GM19351 (cell line): ENCODE measurements at regions not wholly inside any gene's neighbourhood (a gene's known extent, or its start where the extent isn't known, plus 50 kb on each side); places are given as distances from the start of the nearest gene placed in this dataset.
"Not testable (repeated sequence)": the region's sequence is repeated elsewhere in the genome, so short reads cannot be mapped to it uniquely, and the experiment has no call there.

Experiments
- ATAC-seq: cut with Tn5 transposase; IDR thresholded peaks from one replicate; pipeline ENCODE4 v1.9.1; 2021; ENCODE audit warnings: mild to moderate bottlenecking, moderate library complexity; ENCODE audit not compliant: unreplicated experiment

- ATAC-seq, result no peak
Measured at GRCh38 chr18:43341014-43341413, 63.7 kb upstream of the SYT4 start.

DNA sequence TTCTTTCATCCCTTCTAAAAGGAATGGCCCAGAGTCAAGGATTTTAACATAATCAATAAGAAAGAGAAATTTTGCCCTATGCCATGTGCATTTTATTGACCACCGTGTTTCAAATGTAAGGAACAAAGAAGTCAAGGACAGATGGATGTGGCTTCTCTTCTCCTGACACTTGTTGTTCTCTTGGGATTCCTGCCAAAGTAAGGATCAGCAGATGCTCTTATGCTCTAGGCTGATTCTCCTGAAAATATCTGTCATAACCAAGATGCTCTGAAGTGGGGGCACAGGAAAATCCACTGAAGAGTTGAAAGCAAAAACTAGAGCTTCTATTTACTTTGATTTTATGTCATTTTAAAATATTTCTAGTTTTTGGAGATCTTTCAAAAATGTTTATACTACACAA is 72.9 kb upstream of the SYT4 start:
- no peak for ATAC-seq

GRCh38 chr18:43364535-43364934 is 87.2 kb upstream of the SYT4 start:
- ATAC-seq, result no peak

DNA sequence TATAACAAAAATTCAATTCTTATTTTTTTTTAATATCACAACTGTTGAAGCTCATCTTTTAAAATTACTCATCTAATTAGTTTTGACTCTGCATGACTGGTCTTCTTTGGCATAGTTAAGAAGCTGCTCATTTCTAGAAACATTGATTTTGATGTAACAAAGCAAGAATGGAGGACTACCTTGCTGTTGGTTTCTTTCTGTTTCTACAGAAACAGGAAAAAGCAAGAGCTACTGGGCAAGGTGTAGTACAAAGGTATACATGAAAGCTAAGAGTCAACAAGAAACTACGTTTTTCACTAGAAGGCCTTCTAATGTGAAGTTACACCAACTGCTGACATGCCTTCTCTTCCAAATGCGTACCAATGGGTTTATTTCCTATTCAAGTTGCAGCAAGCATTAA is 90.6 kb upstream of the SYT4 start:
- ATAC-seq, result no peak

GRCh38 chr18:43369311-43369710 is 92.0 kb upstream of the SYT4 start:
- ATAC-seq, result not testable (repeated sequence)

DNA sequence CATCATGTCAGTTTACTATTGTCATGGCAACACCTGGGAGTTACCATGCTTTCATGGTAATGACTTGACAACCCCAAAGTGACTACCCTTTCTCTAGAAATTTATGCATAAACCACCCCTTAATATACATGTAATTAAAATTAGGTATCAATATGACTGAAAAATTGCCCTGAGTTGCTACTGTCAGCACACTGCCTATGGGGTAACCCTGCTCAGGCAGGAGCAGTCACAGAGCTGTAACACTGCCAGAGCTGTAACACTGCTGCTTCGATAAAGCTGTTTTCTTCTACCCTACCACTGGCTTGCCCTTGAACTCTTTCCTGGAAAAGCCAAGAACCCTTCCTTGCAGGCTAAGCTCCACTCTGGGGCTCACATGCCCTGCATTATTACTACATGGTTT is 95.5 kb upstream of the SYT4 start:
- no peak for ATAC-seq

- no peak for ATAC-seq
Measured at GRCh38 chr18:43380104-43380672, 102.9 kb upstream of the SYT4 start.

- ATAC-seq, result no peak
Measured at GRCh38 chr18:43382641-43383403, 105.5 kb upstream of the SYT4 start.

DNA sequence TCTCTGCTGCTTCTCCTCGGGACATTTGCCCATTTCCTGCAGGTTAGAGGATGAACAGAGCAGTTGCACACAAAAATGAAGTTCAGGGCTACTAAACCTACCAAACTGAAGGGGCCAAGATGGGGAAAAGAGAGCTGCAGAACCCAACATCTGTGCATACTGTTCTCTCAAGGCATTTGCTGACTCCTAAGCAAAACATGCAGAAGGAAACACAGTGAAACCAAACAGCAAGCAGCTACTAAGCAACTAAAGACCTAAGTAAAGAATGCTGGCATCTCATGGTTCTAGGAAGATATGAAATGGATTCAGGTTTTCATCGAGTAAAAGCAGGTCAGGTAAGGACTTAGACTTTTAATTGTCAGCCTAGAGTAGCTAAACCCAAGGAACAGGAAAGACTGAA is 111.9 kb upstream of the SYT4 start:
- ATAC-seq, result no peak

DNA sequence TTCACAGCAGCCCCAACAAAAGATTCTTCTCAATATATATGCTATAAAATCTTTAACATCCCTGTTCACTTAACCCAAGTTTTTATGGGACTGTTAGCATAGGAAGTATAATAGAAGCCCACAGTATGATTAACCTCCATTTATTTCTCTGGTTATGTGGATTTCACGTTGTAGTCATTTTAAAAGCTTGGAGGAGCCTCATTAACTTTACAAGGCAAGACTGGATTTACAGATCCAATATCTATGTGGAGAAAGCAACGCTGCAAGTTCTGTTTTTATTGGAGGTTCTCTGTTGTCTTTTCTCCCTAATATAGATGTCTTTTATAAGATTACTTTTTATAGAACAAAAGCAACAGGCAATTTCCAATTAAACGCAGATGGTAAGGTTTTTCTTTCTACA is 114.9 kb upstream of the SYT4 start:
- no peak for ATAC-seq

DNA sequence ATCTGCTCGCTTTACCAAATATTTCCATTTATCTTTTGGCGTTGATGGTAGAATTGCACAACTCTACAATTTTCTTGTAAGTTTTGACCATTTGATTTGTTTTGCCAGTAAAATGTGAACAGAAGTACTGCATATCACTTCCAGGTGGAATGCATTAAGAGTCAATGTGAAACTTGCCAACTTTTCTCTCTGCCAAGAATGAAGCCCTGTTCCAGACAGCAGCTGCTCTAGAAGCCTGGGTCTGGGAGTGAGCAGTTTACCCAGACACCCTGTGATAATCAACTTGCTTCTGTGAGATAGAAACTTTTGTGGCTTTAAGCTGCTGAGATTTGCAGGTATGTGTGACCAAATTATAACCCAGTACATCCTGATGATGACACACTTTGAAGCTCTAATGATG is 115.9 kb upstream of the SYT4 start:
- ATAC-seq, result no peak

DNA sequence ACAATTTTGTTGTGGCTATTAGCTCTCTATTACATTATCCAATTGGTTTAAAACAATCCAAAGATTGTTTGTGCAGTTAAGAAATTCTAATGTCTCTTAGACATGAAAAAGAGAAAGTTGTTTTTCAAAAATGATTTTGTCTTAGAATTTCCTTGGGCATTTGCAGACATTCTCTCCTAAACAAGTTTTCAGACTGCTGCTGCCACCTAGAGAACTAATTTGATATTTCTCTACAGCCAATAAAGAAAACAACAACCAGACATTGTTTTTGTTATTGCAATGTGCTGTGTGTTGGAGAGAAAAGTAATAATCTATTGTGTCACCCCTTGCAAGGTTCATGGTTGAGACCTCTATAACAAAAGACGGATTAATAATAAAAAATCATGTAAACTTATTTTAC is 119.0 kb upstream of the SYT4 start:
- no peak for ATAC-seq

DNA sequence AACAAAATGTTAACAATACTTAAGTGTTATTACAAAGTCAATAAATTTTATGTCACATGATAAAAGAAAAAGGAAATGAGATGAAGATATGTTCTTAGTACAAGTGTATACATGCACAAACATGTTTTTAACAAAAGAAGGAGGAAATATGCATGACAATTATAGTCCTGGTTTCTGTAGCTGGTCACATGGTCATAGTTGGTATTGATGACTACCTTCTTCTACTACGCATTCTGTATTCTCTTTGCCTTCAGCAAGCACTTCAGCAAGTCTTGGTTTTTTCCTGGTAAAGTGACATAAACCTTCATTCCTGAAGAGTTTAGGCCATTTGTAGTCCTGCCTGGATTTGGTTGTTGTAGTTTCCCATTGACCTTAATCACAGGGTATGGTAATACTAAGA is 121.3 kb upstream of the SYT4 start:
- no peak for ATAC-seq

DNA sequence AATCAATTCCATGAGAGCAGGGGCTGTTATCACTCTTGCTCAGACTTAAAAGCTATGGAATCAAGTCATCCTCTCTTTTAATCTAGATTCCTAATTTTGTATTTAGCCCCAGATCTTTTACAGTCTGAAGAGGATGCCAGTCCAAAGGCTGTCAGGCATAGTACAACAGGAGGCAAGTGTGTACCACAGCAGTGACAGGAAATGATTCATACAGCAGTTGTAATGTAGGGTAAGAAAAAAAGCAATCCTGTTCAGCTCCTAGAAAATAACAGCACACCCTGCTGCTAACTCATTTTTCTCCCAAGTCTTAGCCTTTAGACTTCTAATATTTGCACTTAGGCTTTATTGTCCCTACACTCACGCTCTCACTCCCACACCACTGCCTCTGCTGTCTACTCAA is 127.8 kb upstream of the SYT4 start:
- ATAC-seq, result no peak

DNA sequence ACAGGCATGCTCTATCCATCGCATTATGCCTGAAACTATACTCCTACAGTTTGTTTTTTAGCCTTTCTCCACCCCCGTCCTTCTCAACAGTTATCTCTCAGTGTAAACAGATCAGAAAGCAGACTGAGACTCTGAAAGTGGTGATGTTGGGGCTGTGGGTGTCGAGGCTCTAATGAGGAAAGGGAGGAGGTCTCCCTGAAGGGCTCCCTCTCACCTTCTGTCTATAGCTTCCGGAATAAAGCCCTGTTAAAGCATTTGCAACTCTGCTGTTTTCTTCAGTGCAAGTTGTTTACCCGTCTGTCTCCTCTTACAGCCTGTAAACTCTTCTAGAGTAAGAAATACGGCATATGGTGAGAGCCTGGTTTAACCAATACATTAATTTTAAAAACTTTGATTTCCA is 136.7 kb upstream of the SYT4 start:
- no peak for ATAC-seq

GRCh38 chr18:43420091-43420490 is 142.8 kb upstream of the SYT4 start:
- no peak for ATAC-seq

GRCh38 chr18:43420950-43421349 is 143.7 kb upstream of the SYT4 start:
- ATAC-seq, result no peak

DNA sequence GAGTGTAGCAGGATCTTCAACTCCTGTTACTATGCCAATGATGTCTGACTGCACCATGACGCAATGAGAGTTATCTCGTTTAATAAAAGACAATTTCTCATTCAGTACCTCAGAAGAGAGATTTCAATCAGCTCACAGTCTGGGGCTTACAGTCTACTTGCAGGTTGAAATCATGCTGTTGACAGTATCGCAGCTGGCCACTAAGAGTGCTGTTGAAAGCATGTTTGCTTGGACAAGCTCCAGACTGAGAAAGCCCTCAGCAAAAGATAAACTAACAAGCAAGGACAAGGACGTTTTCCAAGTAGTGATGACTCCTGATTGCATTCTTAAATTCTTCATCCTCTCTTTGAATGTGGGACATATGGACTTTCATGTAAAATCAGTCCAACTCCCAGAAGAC is 145.2 kb upstream of the SYT4 start:
- ATAC-seq, result no peak

DNA sequence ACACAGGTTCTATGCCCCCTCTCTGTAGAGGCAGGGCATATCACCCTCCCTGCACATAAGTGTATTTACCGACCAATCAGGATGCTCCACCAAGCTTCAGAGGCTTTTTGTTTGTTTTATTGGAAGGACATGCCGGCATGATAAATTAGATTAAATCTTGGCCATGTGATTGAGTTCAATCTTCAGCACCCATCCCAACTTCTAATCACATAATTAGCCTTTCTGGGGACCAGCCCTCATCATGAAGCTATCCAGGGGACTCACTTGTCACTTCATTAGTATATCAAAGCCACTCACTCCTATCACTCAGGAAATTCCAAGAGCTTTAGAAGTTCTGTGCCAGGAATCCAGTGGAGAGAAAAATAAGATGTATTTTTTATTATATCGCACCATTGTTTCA is 158.6 kb upstream of the SYT4 start:
- ATAC-seq, result no peak

DNA sequence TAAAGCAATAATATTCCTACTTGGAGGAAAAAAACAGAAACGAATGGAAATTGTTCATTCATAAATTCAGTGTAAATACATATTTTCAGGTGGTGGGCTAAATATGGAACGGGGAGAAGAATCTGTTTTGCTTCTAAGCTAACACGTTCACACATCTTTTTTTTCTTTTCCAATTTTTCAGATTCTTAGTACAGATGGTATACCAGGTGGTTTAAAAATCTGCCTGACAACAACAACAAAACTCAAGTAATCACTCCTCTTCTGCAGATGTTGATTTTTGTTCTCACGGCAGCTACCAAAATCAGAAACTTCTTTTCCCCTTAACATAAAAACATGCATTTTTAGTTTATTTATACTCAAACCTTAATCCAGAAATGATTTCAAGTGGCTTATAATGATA is 164.8 kb upstream of the SYT4 start:
- ATAC-seq, result no peak

DNA sequence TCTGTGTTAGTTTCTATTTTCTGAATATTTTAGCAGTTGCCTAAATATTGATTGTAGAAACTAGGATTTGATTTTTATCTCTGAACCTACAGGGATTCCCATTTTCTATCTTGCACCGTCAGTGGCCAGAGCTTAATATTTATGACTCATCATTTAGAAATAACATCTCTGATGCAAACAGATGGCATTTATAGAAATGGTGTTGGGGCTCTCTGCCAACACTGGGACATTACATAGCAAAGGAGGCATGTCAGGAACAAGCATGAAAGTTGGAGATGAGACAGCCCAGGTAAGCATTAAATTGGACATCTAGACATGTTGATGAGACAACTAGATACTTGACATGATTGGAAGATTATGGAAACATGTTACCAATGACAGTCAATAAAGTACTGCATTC is 165.3 kb upstream of the SYT4 start:
- no peak for ATAC-seq

DNA sequence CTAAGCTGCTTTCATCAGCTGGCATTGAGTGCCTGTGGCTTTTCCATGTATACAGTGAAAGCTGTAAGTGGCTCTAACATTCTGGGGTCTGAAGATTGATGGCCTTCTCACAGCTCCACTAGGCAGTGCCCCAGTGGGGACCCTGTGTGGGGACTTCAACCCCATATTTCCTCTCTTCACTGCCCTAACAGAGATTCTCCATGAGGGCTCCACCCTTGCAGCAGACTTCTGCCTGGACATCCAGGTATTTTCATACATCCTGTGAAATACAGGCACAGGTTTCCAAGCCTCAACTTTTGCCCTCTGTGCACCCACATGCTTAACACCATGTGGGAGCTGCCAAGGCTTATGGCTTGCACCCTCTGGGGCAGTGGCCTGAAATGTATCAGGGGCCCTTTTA is 188.2 kb upstream of the SYT4 start:
- no peak for ATAC-seq

DNA sequence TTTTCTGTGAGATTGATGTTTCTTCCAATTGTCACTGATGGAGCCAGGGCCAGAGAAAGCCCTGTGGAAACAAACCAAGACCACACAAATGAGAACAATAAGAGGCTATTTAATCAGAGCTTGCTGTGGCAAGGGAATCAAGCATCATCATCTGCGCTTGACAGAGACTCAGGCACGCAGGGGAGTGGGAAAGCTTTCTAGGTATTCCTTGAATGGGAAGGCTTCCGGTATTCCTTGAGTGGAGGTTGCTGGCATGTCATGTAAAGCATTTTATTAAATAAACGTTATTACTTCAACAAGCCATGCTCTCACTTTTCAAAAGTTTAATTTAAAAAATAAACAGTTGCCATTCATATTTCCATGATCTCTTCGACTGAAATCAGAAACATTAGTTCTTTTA is 194.6 kb upstream of the SYT4 start:
- ATAC-seq, result no peak
